SK-N-MC (cell line): ENCODE measurements at regions not wholly inside any gene's neighbourhood (a gene's known extent, or its start where the extent isn't known, plus 50 kb on each side); places are given as distances from the start of the nearest gene placed in this dataset.

Experiments used
- EZH2 ChIP-seq: fragments of 200-600 bp; sonication (generic); IDR thresholded peaks from one replicate; pipeline ENCODE4 v1.6.1; 2017; ENCODE audit warnings: antibody characterized with exemption
- POLR2AphosphoS5 ChIP-seq: IDR thresholded peaks from 2 replicates; pipeline ENCODE4 v1.6.1; 2012; ENCODE audit warnings: mild to moderate bottlenecking, low read depth, low read length, borderline replicate concordance

DNA sequence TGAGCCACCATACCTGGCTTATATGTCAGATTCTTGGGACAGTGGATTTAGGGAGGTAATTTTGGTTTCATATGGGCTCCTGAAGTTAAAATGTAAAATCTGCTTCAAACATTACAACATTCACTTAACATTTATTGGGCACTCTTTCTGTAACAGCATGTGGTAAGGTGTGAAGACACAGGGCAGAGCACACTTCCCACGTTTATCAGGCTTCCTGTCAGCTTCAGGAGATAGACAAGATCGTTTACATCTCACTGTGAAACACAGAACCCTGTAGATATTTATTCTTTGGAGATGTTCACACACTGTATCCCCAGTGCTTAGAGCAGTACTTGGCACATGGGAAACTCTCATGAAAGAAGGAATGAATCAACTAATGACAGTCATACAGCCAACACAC, 426.0 kb upstream of the RARB start:
- no peak for TF ChIP-seq EZH2
- TF ChIP-seq POLR2AphosphoS5, result no peak
